ENCODE measurements at regions not wholly inside any gene's neighbourhood (a gene's known extent, or its start where the extent isn't known, plus 50 kb on each side); places are given as distances from the start of the nearest gene placed in this dataset.

GRCh38 chr21:28421716-28422524, 570.8 kb downstream of the LTN1 start:
- no peaks in the 10 kb centered on the region for H3K79me2 ChIP-seq (ENCODE audit: insufficient read depth, low read length)
- H3K9me3 ChIP-seq (ENCODE audit: insufficient read depth, low read depth, low read length) = no peaks in the 10 kb centered on the region
- H3K4me2 ChIP-seq (ENCODE audit: low read depth, low read length, poor library complexity, severe bottlenecking) = no peak overlapping the region
- no peaks in the 10 kb centered on the region for H3K36me3 ChIP-seq (ENCODE audit: insufficient read depth, low read length)
- no peaks in the 10 kb centered on the region for H3F3A ChIP-seq (ENCODE audit: low read depth)
- no peaks in the 10 kb centered on the region for H3K4me1 ChIP-seq (ENCODE audit: insufficient read depth, low read length, poor library complexity, severe bottlenecking)
- H4K20me1 ChIP-seq (ENCODE audit: insufficient read depth, low read length, poor library complexity, severe bottlenecking) = no peaks in the 10 kb centered on the region
- H3K9me2 ChIP-seq (replicated peaks; ENCODE audit: low read depth, low read length) = no peaks in the 10 kb centered on the region
- no peaks in the 10 kb centered on the region for H3K27me3 ChIP-seq (ENCODE audit: insufficient read depth, low read length, poor library complexity, severe bottlenecking)
- no peak overlapping the region for H3K4me3 ChIP-seq (ENCODE audit: low read length, poor library complexity, severe bottlenecking)
- H3K9ac ChIP-seq (ENCODE audit: low read depth, low read length, poor library complexity, severe bottlenecking) = no peak overlapping the region
- H2AFZ ChIP-seq (ENCODE audit: low read length) = no peak overlapping the region
- no peak for TF ChIP-seq EZH2phosphoT487 (IDR thresholded peaks at IDR 0.05; ENCODE audit: borderline replicate concordance)
- TF ChIP-seq CTCF (conservative IDR thresholded peaks at IDR 0.05; ENCODE audit: low read length) = no peak

GRCh38 chr21:28419811-28420210, 572.9 kb downstream of the LTN1 start:
- Histone ChIP-seq H2AFZ (ENCODE audit: low read length) (no peak overlapping the region), H3K4me1 (ENCODE audit: insufficient read depth, low read length, poor library complexity, severe bottlenecking) (no peaks in the 10 kb centered on the region), H4K20me1 (ENCODE audit: insufficient read depth, low read length, poor library complexity, severe bottlenecking) (no peaks in the 10 kb centered on the region), H3K9ac (ENCODE audit: low read depth, low read length, poor library complexity, severe bottlenecking) (no peak overlapping the region), H3K27me3 (ENCODE audit: insufficient read depth, low read length, poor library complexity, severe bottlenecking) (no peaks in the 10 kb centered on the region), H3K4me3 (ENCODE audit: low read length, poor library complexity, severe bottlenecking) (no peak overlapping the region), H3K9me2 (replicated peaks; ENCODE audit: low read depth, low read length) (no peaks in the 10 kb centered on the region), H3F3A (ENCODE audit: low read depth) (no peaks in the 10 kb centered on the region), H3K79me2 (ENCODE audit: insufficient read depth, low read length) (no peaks in the 10 kb centered on the region), H3K9me3 (ENCODE audit: insufficient read depth, low read depth, low read length) (no peaks in the 10 kb centered on the region), H3K4me2 (ENCODE audit: low read depth, low read length, poor library complexity, severe bottlenecking) (no peak overlapping the region), H3K36me3 (ENCODE audit: insufficient read depth, low read length) (no peaks in the 10 kb centered on the region)
- no peak for TF ChIP-seq EZH2phosphoT487 (IDR thresholded peaks at IDR 0.05; ENCODE audit: borderline replicate concordance)

- no peaks in the 10 kb centered on the region for H3K79me2 ChIP-seq (ENCODE audit: insufficient read depth, low read length)
- no peak overlapping the region for H3K4me3 ChIP-seq (ENCODE audit: low read length, poor library complexity, severe bottlenecking)
- H2AFZ ChIP-seq (ENCODE audit: low read length) = no peak overlapping the region
- H3K9ac ChIP-seq (ENCODE audit: low read depth, low read length, poor library complexity, severe bottlenecking) = no peak overlapping the region
- no peaks in the 10 kb centered on the region for H3K9me2 ChIP-seq (replicated peaks; ENCODE audit: low read depth, low read length)
- no peaks in the 10 kb centered on the region for H3K4me1 ChIP-seq (ENCODE audit: insufficient read depth, low read length, poor library complexity, severe bottlenecking)
- H3K4me2 ChIP-seq (ENCODE audit: low read depth, low read length, poor library complexity, severe bottlenecking) = no peak overlapping the region
- no peaks in the 10 kb centered on the region for H3K36me3 ChIP-seq (ENCODE audit: insufficient read depth, low read length)
- H3F3A ChIP-seq (ENCODE audit: low read depth) = no peaks in the 10 kb centered on the region
- TF ChIP-seq EZH2phosphoT487 (IDR thresholded peaks at IDR 0.05; ENCODE audit: borderline replicate concordance) (no peak), CTCF (conservative IDR thresholded peaks at IDR 0.05; ENCODE audit: low read length) (no peak)
- no peaks in the 10 kb centered on the region for H4K20me1 ChIP-seq (ENCODE audit: insufficient read depth, low read length, poor library complexity, severe bottlenecking)
- no peaks in the 10 kb centered on the region for H3K27me3 ChIP-seq (ENCODE audit: insufficient read depth, low read length, poor library complexity, severe bottlenecking)
- H3K9me3 ChIP-seq (ENCODE audit: insufficient read depth, low read depth, low read length) = no peaks in the 10 kb centered on the region
Observed at GRCh38 chr21:28418726-28419514, 573.8 kb downstream of the LTN1 start.

Measured in Loucy (cell line).